Activated naive CD8-positive, alpha-beta T cell treated with anti-CD3 and anti-CD28 coated beads for 36 hours (primary cell): ENCODE measurements at regions not wholly inside any gene's neighbourhood (a gene's known extent, or its start where the extent isn't known, plus 50 kb on each side); places are given as distances from the start of the nearest gene placed in this dataset.

Source experiments
- DNase-seq: peaks from one replicate; pipeline ENCODE4 v3.0.0; 2021
- H3K27ac Mint-ChIP-seq: one replicate; pipeline ENCODE4 v1.8.0; 2022; ENCODE audit warnings: mild to moderate bottlenecking, moderate library complexity, mixed read lengths
- H3K27me3 Mint-ChIP-seq: one replicate; pipeline ENCODE4 v1.8.0; 2022; ENCODE audit warnings: mild to moderate bottlenecking, mixed read lengths
- H3K36me3 Mint-ChIP-seq: one replicate; pipeline ENCODE4 v1.8.0; 2021; ENCODE audit warnings: mild to moderate bottlenecking, mixed read lengths
- H3K4me1 Mint-ChIP-seq: one replicate; pipeline ENCODE4 v1.8.0; 2021; ENCODE audit warnings: mixed read lengths
- H3K4me3 Mint-ChIP-seq: one replicate; pipeline ENCODE4 v1.8.0; 2022; ENCODE audit warnings: mild to moderate bottlenecking, moderate library complexity, mixed read lengths
- H3K9me3 Mint-ChIP-seq: one replicate; pipeline ENCODE4 v1.8.0; 2022; ENCODE audit warnings: mixed read lengths

- Mint-ChIP-seq H3K27ac (no peak overlapping the region), H3K4me1 (peaks cover 2% of the 10 kb centered on the region), H3K36me3 (no peaks in the 10 kb centered on the region), H3K9me3 (no peaks in the 10 kb centered on the region), H3K4me3 (no peak overlapping the region), H3K27me3 (peaks cover 15% of the 10 kb centered on the region)
- DNase-seq = no peak
Observed at GRCh38 chr5:74243634-74244033, 396.9 kb downstream of the ENC1 start.

- H3K27me3 Mint-ChIP-seq = peaks cover 7% of the 10 kb centered on the region
- H3K36me3 Mint-ChIP-seq = no peaks in the 10 kb centered on the region
- no peaks in the 10 kb centered on the region for H3K9me3 Mint-ChIP-seq
- peaks cover 2% of the 10 kb centered on the region for H3K4me1 Mint-ChIP-seq
- no peak overlapping the region for H3K4me3 Mint-ChIP-seq
- no peak for DNase-seq
- no peak overlapping the region for H3K27ac Mint-ChIP-seq
Observed at GRCh38 chr5:74242516-74242915, 398.0 kb downstream of the ENC1 start.

- H3K4me3 Mint-ChIP-seq = no peak overlapping the region
- H3K27ac Mint-ChIP-seq = no peak overlapping the region
- DNase-seq = no peak
- H3K36me3 Mint-ChIP-seq = no peaks in the 10 kb centered on the region
- no peaks in the 10 kb centered on the region for H3K9me3 Mint-ChIP-seq
- H3K27me3 Mint-ChIP-seq = peaks cover 4% of the 10 kb centered on the region
- peaks cover 2% of the 10 kb centered on the region for H3K4me1 Mint-ChIP-seq
Observed at GRCh38 chr5:74241751-74242140, 398.8 kb downstream of the ENC1 start.

- DNase-seq = no peak
- H3K4me1 Mint-ChIP-seq = peaks cover 2% of the 10 kb centered on the region
- no peaks in the 10 kb centered on the region for H3K36me3 Mint-ChIP-seq
- no peak overlapping the region for H3K27ac Mint-ChIP-seq
- no peak overlapping the region for H3K4me3 Mint-ChIP-seq
- H3K27me3 Mint-ChIP-seq = peaks cover 4% of the 10 kb centered on the region
- H3K9me3 Mint-ChIP-seq = no peaks in the 10 kb centered on the region
Observed at GRCh38 chr5:74240783-74241750, 399.5 kb downstream of the ENC1 start.

- DNase-seq = no peak
- H3K27me3 Mint-ChIP-seq = peaks cover 4% of the 10 kb centered on the region
- no peak overlapping the region for H3K4me3 Mint-ChIP-seq
- H3K9me3 Mint-ChIP-seq = no peaks in the 10 kb centered on the region
- no peak overlapping the region for H3K27ac Mint-ChIP-seq
- H3K4me1 Mint-ChIP-seq = peaks cover 2% of the 10 kb centered on the region
- no peaks in the 10 kb centered on the region for H3K36me3 Mint-ChIP-seq
Observed at GRCh38 chr5:74239261-74239660, 401.3 kb downstream of the ENC1 start.

- Mint-ChIP-seq H3K36me3 (no peaks in the 10 kb centered on the region), H3K4me1 (peaks cover 2% of the 10 kb centered on the region), H3K4me3 (no peak overlapping the region), H3K27ac (no peak overlapping the region), H3K27me3 (peaks cover 5% of the 10 kb centered on the region), H3K9me3 (no peaks in the 10 kb centered on the region)
- DNase-seq = no peak
Observed at GRCh38 chr5:74237571-74238145, 402.9 kb downstream of the ENC1 start.

- Mint-ChIP-seq H3K4me3 (no peak overlapping the region), H3K4me1 (peaks cover 5% of the 10 kb centered on the region), H3K27ac (no peak overlapping the region), H3K36me3 (no peaks in the 10 kb centered on the region), H3K9me3 (no peaks in the 10 kb centered on the region), H3K27me3 (peaks cover 11% of the 10 kb centered on the region)
- no peak for DNase-seq
Observed at GRCh38 chr5:74235552-74235951, 405.0 kb downstream of the ENC1 start.

GRCh38 chr5:74233571-74233970 is 407.0 kb downstream of the ENC1 start:
- no peak for DNase-seq
- no peak overlapping the region for H3K4me3 Mint-ChIP-seq
- H3K4me1 Mint-ChIP-seq = peaks cover 5% of the 10 kb centered on the region
- H3K9me3 Mint-ChIP-seq = peaks cover 2% of the 10 kb centered on the region
- H3K27me3 Mint-ChIP-seq = peaks cover 15% of the 10 kb centered on the region
- H3K27ac Mint-ChIP-seq = no peak overlapping the region
- H3K36me3 Mint-ChIP-seq = no peaks in the 10 kb centered on the region

- Mint-ChIP-seq H3K4me1 (peaks cover 5% of the 10 kb centered on the region), H3K36me3 (no peaks in the 10 kb centered on the region), H3K27ac (no peak overlapping the region), H3K27me3 (peaks cover 15% of the 10 kb centered on the region), H3K9me3 (peaks cover 2% of the 10 kb centered on the region), H3K4me3 (no peak overlapping the region)
- no peak for DNase-seq
Observed at GRCh38 chr5:74233091-74233490, 407.4 kb downstream of the ENC1 start.

- no peaks in the 10 kb centered on the region for H3K36me3 Mint-ChIP-seq
- no peak for DNase-seq
- H3K27me3 Mint-ChIP-seq = peaks cover 15% of the 10 kb centered on the region
- H3K27ac Mint-ChIP-seq = no peak overlapping the region
- H3K4me1 Mint-ChIP-seq = peaks cover 5% of the 10 kb centered on the region
- no peak overlapping the region for H3K4me3 Mint-ChIP-seq
- peaks cover 2% of the 10 kb centered on the region for H3K9me3 Mint-ChIP-seq
Observed at GRCh38 chr5:74232276-74232675, 408.3 kb downstream of the ENC1 start.

- H3K4me1 Mint-ChIP-seq = peaks cover 5% of the 10 kb centered on the region
- DNase-seq = no peak
- H3K9me3 Mint-ChIP-seq = peaks cover 2% of the 10 kb centered on the region
- no peak overlapping the region for H3K27ac Mint-ChIP-seq
- H3K27me3 Mint-ChIP-seq = peaks cover 15% of the 10 kb centered on the region
- no peak overlapping the region for H3K4me3 Mint-ChIP-seq
- H3K36me3 Mint-ChIP-seq = no peaks in the 10 kb centered on the region
Observed at GRCh38 chr5:74231697-74232096, 408.8 kb downstream of the ENC1 start.

GRCh38 chr5:74226716-74227485 is 413.6 kb downstream of the ENC1 start:
- no peaks in the 10 kb centered on the region for H3K4me1 Mint-ChIP-seq
- DNase-seq = no peak
- H3K4me3 Mint-ChIP-seq = no peak overlapping the region
- H3K36me3 Mint-ChIP-seq = no peaks in the 10 kb centered on the region
- peaks cover 22% of the 10 kb centered on the region for H3K27me3 Mint-ChIP-seq
- H3K9me3 Mint-ChIP-seq = peaks cover 3% of the 10 kb centered on the region
- no peak overlapping the region for H3K27ac Mint-ChIP-seq

GRCh38 chr5:74225587-74225986 is 414.9 kb downstream of the ENC1 start:
- Mint-ChIP-seq H3K27me3 (peaks cover 15% of the 10 kb centered on the region), H3K27ac (no peak overlapping the region), H3K9me3 (peaks cover 3% of the 10 kb centered on the region), H3K4me3 (no peak overlapping the region), H3K4me1 (no peaks in the 10 kb centered on the region), H3K36me3 (no peaks in the 10 kb centered on the region)
- no peak for DNase-seq

- Mint-ChIP-seq H3K27ac (no peak overlapping the region), H3K36me3 (no peaks in the 10 kb centered on the region), H3K9me3 (peaks cover 4% of the 10 kb centered on the region), H3K4me1 (no peaks in the 10 kb centered on the region), H3K27me3 (peaks cover 15% of the 10 kb centered on the region), H3K4me3 (no peak overlapping the region)
- DNase-seq = no peak
Observed at GRCh38 chr5:74224331-74224730, 416.2 kb downstream of the ENC1 start.

- Mint-ChIP-seq H3K27me3 (peaks cover 11% of the 10 kb centered on the region), H3K4me1 (no peaks in the 10 kb centered on the region), H3K27ac (no peak overlapping the region), H3K4me3 (no peak overlapping the region), H3K36me3 (no peaks in the 10 kb centered on the region), H3K9me3 (peaks cover 9% of the 10 kb centered on the region)
- no peak for DNase-seq
Observed at GRCh38 chr5:74222806-74223205, 417.7 kb downstream of the ENC1 start.
